GDM1 (cell line): ENCODE measurements at regions not wholly inside any gene's neighbourhood (a gene's known extent, or its start where the extent isn't known, plus 50 kb on each side); places are given as distances from the start of the nearest gene placed in this dataset.

ENCODE experiments used
- DNase-seq: peaks from one replicate; lab custom pipeline; 2025; lab: John Stamatoyannopoulos, UW

- no peak for DNase-seq
These were observed 63.9 kb upstream of the CCDC196 start for GRCh38 chr14:66421990-66422946.

GRCh38 chr14:66425402-66425801 is 60.8 kb upstream of the CCDC196 start:
- DNase-seq, result no peak

- no peak for DNase-seq
These were observed 59.7 kb upstream of the CCDC196 start for GRCh38 chr14:66426451-66426850.

- DNase-seq, result no peak
These were observed 53.8 kb upstream of the CCDC196 start for GRCh38 chr14:66432334-66432733.

GRCh38 chr14:66434464-66434863 is 51.7 kb upstream of the CCDC196 start:
- DNase-seq, result no peak

GRCh38 chr14:66435683-66436082 is 50.5 kb upstream of the CCDC196 start:
- DNase-seq, result no peak
